ENCODE measurements at regions not wholly inside any gene's neighbourhood (a gene's known extent, or its start where the extent isn't known, plus 50 kb on each side); places are given as distances from the start of the nearest gene placed in this dataset.

GRCh38 chr7:116429986-116430619 is 69.4 kb upstream of the CAV2 start:
- no peak for ATAC-seq
- TF ChIP-seq SNAI2 (CRISPR knock-in tag; IDR thresholded peaks at IDR 0.05) = no peak
- TF ChIP-seq PPARA (CRISPR knock-in tag; IDR thresholded peaks at IDR 0.05; ENCODE audit: borderline replicate concordance) = no peak
- TF ChIP-seq ZNF70 (CRISPR knock-in tag; IDR thresholded peaks at IDR 0.05) = no peak
- TF ChIP-seq ARNTL (CRISPR knock-in tag; IDR thresholded peaks at IDR 0.05; ENCODE audit: borderline replicate concordance, low read depth) = no peak
- TF ChIP-seq ZC3H10 (CRISPR knock-in tag; IDR thresholded peaks at IDR 0.05) = no peak
- TF ChIP-seq CSRNP3 (CRISPR knock-in tag; IDR thresholded peaks at IDR 0.05) = no peak
- no peak for TF ChIP-seq PATZ1 (CRISPR knock-in tag; IDR thresholded peaks at IDR 0.05; ENCODE audit: borderline replicate concordance)
- TF ChIP-seq TSHZ2 (CRISPR knock-in tag; IDR thresholded peaks at IDR 0.05) = no peak
- TF ChIP-seq ISL1 (CRISPR knock-in tag; IDR thresholded peaks at IDR 0.05) = no peak
- no peak for TF ChIP-seq ESRRG (CRISPR knock-in tag; IDR thresholded peaks at IDR 0.05)
- TF ChIP-seq CSDC2 (CRISPR knock-in tag; IDR thresholded peaks at IDR 0.05) = no peak
- no peak for TF ChIP-seq POU6F1 (CRISPR knock-in tag; IDR thresholded peaks at IDR 0.05; ENCODE audit: borderline replicate concordance, low read depth)
- TF ChIP-seq OSR1 (CRISPR knock-in tag; IDR thresholded peaks at IDR 0.05) = no peak
- no peak for TF ChIP-seq BACH2 (CRISPR knock-in tag; IDR thresholded peaks at IDR 0.05; ENCODE audit: borderline replicate concordance)
- TF ChIP-seq ZFP3 (CRISPR knock-in tag; IDR thresholded peaks at IDR 0.05) = no peak
- no peak for TF ChIP-seq ZNF8 (CRISPR knock-in tag; IDR thresholded peaks at IDR 0.05)
- no peak for TF ChIP-seq ZNF565 (CRISPR knock-in tag; conservative IDR thresholded peaks at IDR 0.05; ENCODE audit: low read depth)
- TF ChIP-seq TOX (CRISPR knock-in tag; IDR thresholded peaks at IDR 0.05; ENCODE audit: borderline replicate concordance) = no peak

GRCh38 chr7:116431787-116432526 is 67.6 kb upstream of the CAV2 start:
- ATAC-seq = no peak
- TF ChIP-seq OSR1 (CRISPR knock-in tag; IDR thresholded peaks at IDR 0.05) (no peak), BACH2 (CRISPR knock-in tag; IDR thresholded peaks at IDR 0.05; ENCODE audit: borderline replicate concordance) (no peak), POU6F1 (CRISPR knock-in tag; IDR thresholded peaks at IDR 0.05; ENCODE audit: borderline replicate concordance, low read depth) (no peak), ZC3H10 (CRISPR knock-in tag; IDR thresholded peaks at IDR 0.05) (no peak), SNAI2 (CRISPR knock-in tag; IDR thresholded peaks at IDR 0.05) (no peak), PATZ1 (CRISPR knock-in tag; IDR thresholded peaks at IDR 0.05; ENCODE audit: borderline replicate concordance) (no peak), ZNF8 (CRISPR knock-in tag; IDR thresholded peaks at IDR 0.05) (no peak), RARB (CRISPR knock-in tag; IDR thresholded peaks at IDR 0.05) (no peak), TCF4 (CRISPR knock-in tag; IDR thresholded peaks at IDR 0.05; ENCODE audit: borderline replicate concordance) (no peak), PPARA (CRISPR knock-in tag; IDR thresholded peaks at IDR 0.05; ENCODE audit: borderline replicate concordance) (no peak), CSDC2 (CRISPR knock-in tag; IDR thresholded peaks at IDR 0.05) (no peak), ESRRG (CRISPR knock-in tag; IDR thresholded peaks at IDR 0.05) (no peak)

All from SK-N-SH treated with all-trans-retinoic acid at 6 μM for 48 hours (cell line).